ENCODE measurements at regions not wholly inside any gene's neighbourhood (a gene's known extent, or its start where the extent isn't known, plus 50 kb on each side); places are given as distances from the start of the nearest gene placed in this dataset.

DNA sequence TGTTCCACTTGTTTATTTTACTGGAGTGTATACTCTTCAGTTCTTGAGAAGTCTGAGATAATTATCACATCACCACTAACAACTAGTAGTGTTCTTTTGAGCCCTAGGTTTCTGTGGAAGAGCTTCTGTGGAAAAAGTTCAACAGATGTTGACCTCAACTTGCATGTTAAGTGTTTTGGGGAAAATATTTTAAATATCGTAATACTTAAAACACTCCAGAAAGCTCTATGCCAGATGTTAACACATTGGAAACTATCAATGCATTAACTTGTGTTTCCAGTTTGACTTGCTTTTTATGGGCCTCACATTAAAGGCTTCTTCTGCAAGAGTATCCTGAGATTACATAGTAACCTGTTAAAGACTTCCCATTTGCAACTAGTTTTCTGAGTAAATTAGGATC is 173.1 kb downstream of the DUSP6 start:
- TF ChIP-seq, protein P1, sequence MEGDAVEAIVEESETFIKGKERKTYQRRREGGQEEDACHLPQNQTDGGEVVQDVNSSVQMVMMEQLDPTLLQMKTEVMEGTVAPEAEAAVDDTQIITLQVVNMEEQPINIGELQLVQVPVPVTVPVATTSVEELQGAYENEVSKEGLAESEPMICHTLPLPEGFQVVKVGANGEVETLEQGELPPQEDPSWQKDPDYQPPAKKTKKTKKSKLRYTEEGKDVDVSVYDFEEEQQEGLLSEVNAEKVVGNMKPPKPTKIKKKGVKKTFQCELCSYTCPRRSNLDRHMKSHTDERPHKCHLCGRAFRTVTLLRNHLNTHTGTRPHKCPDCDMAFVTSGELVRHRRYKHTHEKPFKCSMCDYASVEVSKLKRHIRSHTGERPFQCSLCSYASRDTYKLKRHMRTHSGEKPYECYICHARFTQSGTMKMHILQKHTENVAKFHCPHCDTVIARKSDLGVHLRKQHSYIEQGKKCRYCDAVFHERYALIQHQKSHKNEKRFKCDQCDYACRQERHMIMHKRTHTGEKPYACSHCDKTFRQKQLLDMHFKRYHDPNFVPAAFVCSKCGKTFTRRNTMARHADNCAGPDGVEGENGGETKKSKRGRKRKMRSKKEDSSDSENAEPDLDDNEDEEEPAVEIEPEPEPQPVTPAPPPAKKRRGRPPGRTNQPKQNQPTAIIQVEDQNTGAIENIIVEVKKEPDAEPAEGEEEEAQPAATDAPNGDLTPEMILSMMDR (IDR thresholded peaks at IDR 0.05): no peak
- no peak for TF ChIP-seq POLR2A (IDR thresholded peaks at IDR 0.05)

All from lower leg skin (tissue), 3 donors.